ENCODE measurements at regions not wholly inside any gene's neighbourhood (a gene's known extent, or its start where the extent isn't known, plus 50 kb on each side); places are given as distances from the start of the nearest gene placed in this dataset.

GRCh38 chr4:159520074-159520473, 417.2 kb downstream of the RAPGEF2 start:
- no peak for TF ChIP-seq POLR2A (IDR thresholded peaks at IDR 0.05)
- TF ChIP-seq, protein P1, sequence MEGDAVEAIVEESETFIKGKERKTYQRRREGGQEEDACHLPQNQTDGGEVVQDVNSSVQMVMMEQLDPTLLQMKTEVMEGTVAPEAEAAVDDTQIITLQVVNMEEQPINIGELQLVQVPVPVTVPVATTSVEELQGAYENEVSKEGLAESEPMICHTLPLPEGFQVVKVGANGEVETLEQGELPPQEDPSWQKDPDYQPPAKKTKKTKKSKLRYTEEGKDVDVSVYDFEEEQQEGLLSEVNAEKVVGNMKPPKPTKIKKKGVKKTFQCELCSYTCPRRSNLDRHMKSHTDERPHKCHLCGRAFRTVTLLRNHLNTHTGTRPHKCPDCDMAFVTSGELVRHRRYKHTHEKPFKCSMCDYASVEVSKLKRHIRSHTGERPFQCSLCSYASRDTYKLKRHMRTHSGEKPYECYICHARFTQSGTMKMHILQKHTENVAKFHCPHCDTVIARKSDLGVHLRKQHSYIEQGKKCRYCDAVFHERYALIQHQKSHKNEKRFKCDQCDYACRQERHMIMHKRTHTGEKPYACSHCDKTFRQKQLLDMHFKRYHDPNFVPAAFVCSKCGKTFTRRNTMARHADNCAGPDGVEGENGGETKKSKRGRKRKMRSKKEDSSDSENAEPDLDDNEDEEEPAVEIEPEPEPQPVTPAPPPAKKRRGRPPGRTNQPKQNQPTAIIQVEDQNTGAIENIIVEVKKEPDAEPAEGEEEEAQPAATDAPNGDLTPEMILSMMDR (IDR thresholded peaks at IDR 0.05): no peak
- no peak for TF ChIP-seq EP300 (IDR thresholded peaks at IDR 0.05)
- no peak for TF ChIP-seq POLR2AphosphoS5 (IDR thresholded peaks at IDR 0.05)
- Histone ChIP-seq H3K27ac (no peak overlapping the region), H3K36me3 (no peaks in the 10 kb centered on the region), H3K4me1 (no peaks in the 10 kb centered on the region), H3K9me3 (no peaks in the 10 kb centered on the region), H3K27me3 (no peaks in the 10 kb centered on the region), H3K4me3 (no peak overlapping the region)
- ATAC-seq (ENCODE audit: low FRiP score in 2 of 2) (no peak), DNase-seq (no peak)
- 40% methylated on average over 4 of the region's 4 CpGs for WGBS, 2 donors

GRCh38 chr4:159526172-159526571, 423.3 kb downstream of the RAPGEF2 start:
- ATAC-seq (ENCODE audit: low FRiP score in 2 of 2) (no peak), DNase-seq (no peak)
- Histone ChIP-seq H3K4me3 (no peak overlapping the region), H3K9me3 (no peaks in the 10 kb centered on the region), H3K27ac (no peak overlapping the region), H3K36me3 (no peaks in the 10 kb centered on the region), H3K4me1 (no peaks in the 10 kb centered on the region), H3K27me3 (no peaks in the 10 kb centered on the region)
- no peak for TF ChIP-seq POLR2A (IDR thresholded peaks at IDR 0.05)
- 72 to 74% methylated on average over 6 of the region's 6 CpGs for WGBS, 2 donors

DNA sequence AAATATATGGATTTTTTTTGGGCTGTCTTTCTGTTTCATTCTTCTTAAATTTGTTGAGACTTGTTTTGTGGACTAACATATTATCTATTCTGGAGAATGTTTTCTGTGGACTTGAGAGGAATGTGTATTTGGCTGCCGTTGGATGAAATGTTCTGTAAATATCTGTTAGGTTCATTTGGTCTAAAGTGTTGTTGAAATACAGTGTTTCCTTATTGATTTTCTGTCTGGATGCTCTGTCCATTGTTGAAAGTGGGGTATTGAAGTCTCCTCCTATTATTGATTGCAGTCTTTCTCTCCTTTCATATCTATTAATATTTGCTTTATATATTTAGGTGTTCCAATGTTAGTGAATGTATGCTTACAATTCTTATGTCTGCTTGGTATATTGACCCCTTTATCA, 431.8 kb downstream of the RAPGEF2 start:
- no peak for DNase-seq
- Histone ChIP-seq H3K9me3 (no peaks in the 10 kb centered on the region), H3K27ac (no peak overlapping the region), H3K36me3 (no peaks in the 10 kb centered on the region), H3K4me3 (no peak overlapping the region), H3K27me3 (no peaks in the 10 kb centered on the region), H3K4me1 (no peaks in the 10 kb centered on the region)
- TF ChIP-seq POLR2A (IDR thresholded peaks at IDR 0.05) (no peak), POLR2AphosphoS5 (IDR thresholded peaks at IDR 0.05) (no peak), EP300 (IDR thresholded peaks at IDR 0.05) (no peak)
- TF ChIP-seq, protein P1 (IDR thresholded peaks at IDR 0.05): no peak
- ATAC-seq (ENCODE audit: low FRiP score in 2 of 2): no peak
- 67 to 83% methylated on average over 1 of the region's 1 CpG for WGBS, 2 donors

DNA sequence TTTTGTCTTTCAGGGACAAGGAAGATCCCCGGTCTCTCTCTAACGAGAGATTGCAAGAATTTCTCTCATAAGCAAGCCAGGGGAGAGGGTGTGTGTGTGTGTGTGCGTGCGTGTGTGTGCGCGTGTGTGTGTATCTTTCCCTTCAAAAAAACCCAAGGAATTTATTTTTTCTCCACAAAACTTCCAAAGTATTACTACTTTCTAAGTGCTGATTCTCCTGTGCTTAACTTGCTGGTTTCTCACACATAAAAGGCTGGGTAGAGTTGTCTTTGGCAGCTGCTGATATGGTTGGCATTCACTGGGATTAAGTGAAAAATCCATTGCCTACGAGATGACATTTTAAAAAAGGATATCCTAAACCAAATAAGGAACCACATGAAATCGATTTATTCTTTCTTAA, 435.7 kb downstream of the RAPGEF2 start:
- Histone ChIP-seq H3K27me3 (no peaks in the 10 kb centered on the region), H3K4me3 (no peak overlapping the region), H3K36me3 (no peaks in the 10 kb centered on the region), H3K27ac (no peak overlapping the region), H3K4me1 (no peaks in the 10 kb centered on the region), H3K9me3 (no peaks in the 10 kb centered on the region)
- ATAC-seq (ENCODE audit: low FRiP score in 2 of 2): no peak
- 64% methylated on average over 8 of the region's 8 CpGs for WGBS, 2 donors
- DNase-seq: no peak
- TF ChIP-seq EP300 (IDR thresholded peaks at IDR 0.05) (no peak), POLR2AphosphoS5 (IDR thresholded peaks at IDR 0.05) (no peak), POLR2A (IDR thresholded peaks at IDR 0.05) (no peak)
- TF ChIP-seq, protein P1 (IDR thresholded peaks at IDR 0.05): no peak

GRCh38 chr4:159540038-159540437, 437.2 kb downstream of the RAPGEF2 start:
- TF ChIP-seq POLR2A (IDR thresholded peaks at IDR 0.05) (no peak), POLR2AphosphoS5 (IDR thresholded peaks at IDR 0.05) (no peak), EP300 (IDR thresholded peaks at IDR 0.05) (no peak)
- TF ChIP-seq, protein P1 (IDR thresholded peaks at IDR 0.05): no peak
- no peaks in the 10 kb centered on the region for H3K36me3 ChIP-seq
- no peak overlapping the region for H3K27ac ChIP-seq
- ATAC-seq (ENCODE audit: low FRiP score in 2 of 2): no peak
- DNase-seq: no peak
- H3K4me3 ChIP-seq: no peak overlapping the region
- H3K9me3 ChIP-seq: no peaks in the 10 kb centered on the region
- no peaks in the 10 kb centered on the region for H3K27me3 ChIP-seq
- no peaks in the 10 kb centered on the region for H3K4me1 ChIP-seq

All from upper lobe of left lung (tissue), 6 donors.